Medulla oblongata (tissue), 1 donor: ENCODE measurements at regions not wholly inside any gene's neighbourhood (a gene's known extent, or its start where the extent isn't known, plus 50 kb on each side); places are given as distances from the start of the nearest gene placed in this dataset.
"Not testable (repeated sequence)": the region's sequence is repeated elsewhere in the genome, so short reads cannot be mapped to it uniquely, and the experiment has no call there.

ENCODE experiments used
- DNase-seq: peaks from one replicate; pipeline ENCODE4 v3.0.0-alpha.2; 2015; ENCODE audit errors: extremely low spot score

- no peak for DNase-seq
Measured at GRCh38 chr1:166391279-166392066, 224.7 kb upstream of the FAM78B start.

- no peak for DNase-seq
Measured at GRCh38 chr1:166395729-166396128, 228.9 kb upstream of the FAM78B start.

- not testable (repeated sequence) for DNase-seq
Measured at GRCh38 chr1:166409253-166410082, 242.7 kb upstream of the FAM78B start.

DNA sequence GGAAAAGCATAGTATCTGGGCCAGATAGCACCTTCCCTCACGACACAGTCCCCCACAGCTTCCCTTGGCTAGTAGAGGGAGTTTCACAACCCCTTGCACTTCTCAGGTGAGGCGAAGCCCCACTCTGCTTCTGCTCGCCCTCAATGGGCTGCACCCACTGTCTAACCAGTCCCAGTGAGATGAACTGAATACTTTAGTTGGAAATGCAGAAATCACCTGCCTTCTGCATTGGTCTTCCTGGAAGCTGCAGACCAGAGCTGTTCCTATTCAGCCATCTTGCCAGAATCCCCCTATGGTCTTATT is 243.2 kb upstream of the FAM78B start:
- no peak for DNase-seq

DNA sequence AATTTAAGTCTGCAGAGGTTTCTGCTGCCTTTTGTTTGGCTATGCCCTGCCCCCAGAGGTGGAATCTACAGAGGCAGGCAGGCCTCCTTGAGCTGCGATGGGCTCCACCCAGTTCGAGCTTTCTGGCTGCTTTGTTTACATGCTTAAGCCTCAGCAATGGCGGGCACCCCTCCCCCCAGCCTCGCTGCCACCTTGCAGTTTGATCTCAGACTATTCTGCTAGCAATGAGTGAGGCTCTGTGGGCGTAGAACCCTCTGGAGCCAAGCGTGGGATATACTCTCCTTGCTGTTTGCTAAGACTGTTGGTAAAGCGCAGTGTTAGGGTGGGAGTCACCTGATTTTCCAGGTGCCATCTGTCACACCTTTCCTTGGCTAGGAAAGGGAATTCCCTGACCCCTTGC is 250.0 kb upstream of the FAM78B start:
- DNase-seq: not testable (repeated sequence)

DNA sequence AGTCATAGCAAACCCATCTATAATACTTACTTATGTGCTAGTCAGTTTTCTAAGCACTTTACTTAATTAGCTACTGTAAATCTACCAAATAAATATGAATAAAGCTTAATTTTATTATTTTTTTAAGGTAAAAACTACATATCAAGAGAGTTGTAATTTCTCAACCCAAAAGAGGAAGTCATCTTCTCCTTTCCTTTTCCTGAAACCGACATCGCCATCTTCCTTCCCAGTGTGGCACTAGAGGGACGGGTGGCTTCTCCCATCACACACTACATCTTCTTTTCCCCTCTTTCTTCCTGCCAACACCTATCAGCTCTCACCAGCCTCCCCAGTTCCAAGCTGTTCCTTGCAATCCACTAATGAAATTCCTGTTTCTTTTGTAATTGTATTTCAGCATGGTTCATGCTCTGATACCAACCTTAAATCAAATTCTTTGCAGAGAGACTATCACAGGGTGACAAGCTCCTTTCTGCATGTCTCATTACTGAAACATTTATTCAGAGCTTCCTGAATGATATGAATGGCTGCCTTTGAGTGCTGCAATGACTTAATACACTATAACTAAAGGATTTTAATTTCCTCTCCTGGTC is 251.6 kb upstream of the FAM78B start:
- DNase-seq: no peak

- not testable (repeated sequence) for DNase-seq
Measured at GRCh38 chr1:166422586-166422985, 255.8 kb upstream of the FAM78B start.

- no peak for DNase-seq
Measured at GRCh38 chr1:166432655-166433054, 265.9 kb upstream of the FAM78B start.

GRCh38 chr1:166433404-166434304 is 266.9 kb upstream of the FAM78B start:
- peak; percentile 41 for DNase-seq

GRCh38 chr1:166457700-166458099 is 290.9 kb upstream of the FAM78B start:
- no peak for DNase-seq

DNA sequence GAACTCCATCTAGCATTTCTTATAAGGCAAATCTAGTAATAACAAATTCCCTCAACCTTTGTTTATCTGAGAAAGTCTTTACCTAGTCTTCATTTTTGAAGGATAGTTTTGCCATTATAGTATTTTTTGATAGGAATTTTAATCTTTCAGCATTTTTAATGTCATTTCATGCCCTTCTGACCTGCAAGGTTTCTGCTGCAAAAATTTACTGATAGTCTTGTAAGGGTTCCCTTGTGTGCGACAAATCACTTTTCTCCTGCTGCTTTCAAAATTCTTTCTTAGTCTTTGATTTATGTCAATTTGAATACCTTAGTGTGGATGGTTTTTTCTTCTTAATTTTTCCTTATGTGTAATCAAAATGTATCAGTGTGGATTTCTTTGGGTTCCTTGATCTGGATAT is 297.5 kb upstream of the FAM78B start:
- no peak for DNase-seq

- DNase-seq: no peak
Measured at GRCh38 chr1:166470014-166470413, 303.2 kb upstream of the FAM78B start.

DNA sequence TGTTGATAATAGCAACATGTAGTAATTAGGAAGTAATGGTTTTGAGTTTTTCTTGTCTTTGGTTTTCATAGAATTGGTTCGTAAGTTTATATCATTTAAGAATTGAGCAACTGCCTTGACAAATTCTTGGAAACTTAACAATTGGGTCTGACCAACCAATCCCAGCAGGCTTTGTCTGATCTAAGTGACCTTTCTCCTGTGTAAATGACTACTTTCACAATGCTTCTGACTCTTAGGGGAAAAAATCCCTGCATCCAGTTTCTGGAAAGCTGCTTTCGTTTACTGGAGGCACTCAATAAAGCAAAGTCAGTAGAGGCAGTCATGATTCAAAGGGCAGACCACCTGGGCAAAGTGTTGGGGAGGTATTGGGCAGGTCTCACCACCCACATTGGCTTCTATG is 303.6 kb upstream of the FAM78B start:
- DNase-seq: no peak

DNA sequence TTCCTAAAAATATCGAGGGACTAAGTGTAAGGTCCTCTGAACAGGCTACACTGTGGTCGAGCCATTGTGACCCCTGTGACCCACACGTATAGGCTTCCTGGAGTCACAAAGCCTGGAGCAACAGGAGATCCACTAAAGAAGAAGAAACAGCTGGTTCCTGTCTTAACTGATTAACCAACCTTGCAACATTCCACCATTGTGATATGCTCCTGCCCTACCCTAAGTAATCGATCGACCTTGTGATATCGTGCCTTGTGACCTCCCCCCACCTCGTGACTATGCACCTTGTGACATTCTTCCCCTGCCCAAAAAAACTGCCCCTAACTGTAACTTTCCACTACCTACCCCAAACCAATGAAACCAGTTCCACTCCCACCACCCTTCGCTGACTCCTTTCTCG is 304.6 kb upstream of the FAM78B start:
- DNase-seq: no peak

- DNase-seq: peak; percentile 54
Measured at GRCh38 chr1:166479052-166479631, 312.3 kb upstream of the FAM78B start.

DNA sequence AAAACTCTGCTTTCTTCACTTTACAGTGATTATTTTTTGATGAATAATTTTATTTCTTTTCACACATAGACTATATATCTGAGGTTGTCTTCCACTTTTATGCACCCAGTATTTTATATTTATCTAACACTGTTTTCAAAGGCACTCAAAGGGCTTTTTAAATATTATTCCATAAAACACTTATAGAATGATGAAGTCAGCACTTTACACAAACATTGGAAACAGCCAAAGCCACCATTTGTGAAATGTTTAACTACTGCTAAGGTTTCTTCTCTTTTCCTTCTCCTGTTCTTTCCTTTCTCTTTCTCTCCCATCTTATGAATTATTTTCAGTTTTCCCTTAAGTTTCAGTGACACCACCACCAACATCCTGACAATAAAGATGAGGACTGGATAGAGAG is 317.7 kb upstream of the FAM78B start:
- DNase-seq: no peak

DNA sequence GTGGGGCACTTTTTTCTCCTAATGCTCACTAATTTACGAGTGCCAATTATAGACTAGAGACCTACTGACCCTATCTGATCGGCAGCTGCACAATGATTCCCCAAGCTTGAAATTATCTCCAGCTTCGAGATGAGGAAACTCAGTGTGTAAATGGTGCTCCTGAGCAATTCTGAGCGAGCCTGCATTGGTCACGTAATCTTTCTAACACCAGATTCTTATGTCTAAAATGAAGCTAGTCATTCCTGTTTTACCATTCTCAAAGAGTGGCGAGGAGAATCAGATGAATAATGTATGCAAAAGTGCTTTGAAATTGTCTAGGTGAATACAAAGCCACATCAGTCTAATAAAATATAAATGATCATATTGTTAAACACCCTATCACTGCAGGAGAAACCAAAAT is 318.1 kb upstream of the FAM78B start:
- no peak for DNase-seq

- DNase-seq: no peak
Measured at GRCh38 chr1:166485620-166486019, 318.8 kb upstream of the FAM78B start.

DNA sequence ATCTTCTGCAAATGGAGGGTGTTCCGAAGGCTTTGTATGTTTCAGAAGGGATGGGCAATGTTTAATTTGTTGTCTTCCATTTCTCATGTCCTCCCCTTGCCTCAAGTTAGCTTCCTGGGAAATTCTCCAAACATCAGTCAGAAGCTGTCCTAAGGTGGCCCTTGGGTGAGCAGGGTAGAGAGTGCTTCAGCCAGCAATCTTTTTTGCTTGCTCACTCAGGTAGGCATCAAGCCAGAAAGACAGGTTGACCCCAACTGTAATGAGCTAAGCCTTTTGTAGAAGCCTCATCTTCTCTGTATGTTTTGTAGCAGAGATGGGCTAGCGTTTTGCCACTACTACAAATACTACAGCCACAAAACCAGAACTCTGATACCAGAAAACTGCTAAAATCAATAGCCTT is 321.5 kb upstream of the FAM78B start:
- DNase-seq: no peak

DNA sequence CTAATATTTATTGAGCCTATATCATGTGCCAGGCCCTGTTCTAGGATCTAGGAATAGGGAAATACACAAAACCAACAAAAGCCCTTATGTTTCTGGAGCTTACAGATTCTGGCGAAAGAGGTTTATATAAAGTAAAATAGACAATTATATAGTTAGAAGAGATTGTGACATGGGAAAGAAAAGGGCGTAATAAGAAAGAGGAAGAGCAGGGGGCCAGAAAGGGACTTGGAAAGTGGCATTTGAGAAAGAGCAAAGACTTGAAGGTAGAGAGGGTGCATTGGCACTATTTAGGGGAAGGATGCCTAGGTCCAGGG is 322.5 kb upstream of the FAM78B start:
- DNase-seq: no peak

- DNase-seq: peak; percentile 48
Measured at GRCh38 chr1:166489670-166490436, 323.1 kb upstream of the FAM78B start.
